Esophagus squamous epithelium (tissue), 4 donors: ENCODE measurements at regions not wholly inside any gene's neighbourhood (a gene's known extent, or its start where the extent isn't known, plus 50 kb on each side); places are given as distances from the start of the nearest gene placed in this dataset.

ENCODE experiments used
- CTCF ChIP-seq, 6 experiments: fragments of 450-650 bp in 4 of 6; fragments of 200-600 bp in 2 of 6; sonication (generic) in 2 of 6; IDR thresholded peaks; one replicate each; pipeline ENCODE4 v1.5.1; 2016 to 2019; ENCODE audit warnings: antibody characterized with exemption in 6 of 6, mild to moderate bottlenecking in 4 of 6, moderate library complexity in 4 of 6
- POLR2A ChIP-seq, 4 donors: fragments of 450-650 bp; IDR thresholded peaks; one replicate each; pipeline ENCODE4 v1.6.1; 2017; ENCODE audit warnings: antibody characterized with exemption in 4 of 4, mild to moderate bottlenecking in 4 of 4, moderate library complexity in 3 of 4

- TF ChIP-seq CTCF (IDR thresholded peaks at IDR 0.05), result no peak
- no peak for TF ChIP-seq POLR2A (IDR thresholded peaks at IDR 0.05)
Observed at GRCh38 chr5:58044166-58044565, 415.7 kb downstream of the PLK2 start.
